HG03039 (cell line): ENCODE measurements at regions not wholly inside any gene's neighbourhood (a gene's known extent, or its start where the extent isn't known, plus 50 kb on each side); places are given as distances from the start of the nearest gene placed in this dataset.
"Not testable (repeated sequence)": the region's sequence is repeated elsewhere in the genome, so short reads cannot be mapped to it uniquely, and the experiment has no call there.

Experiments
- ATAC-seq: cut with Tn5 transposase; IDR thresholded peaks from one replicate; pipeline ENCODE4 v1.9.1; 2021; ENCODE audit warnings: mild to moderate bottlenecking, moderate library complexity; ENCODE audit not compliant: unreplicated experiment

- peak; percentile 56 for ATAC-seq
Observed at GRCh38 chr3:88000853-88001252, 58.0 kb downstream of the CGGBP1 start.

GRCh38 chr3:87997966-87998365 is 60.8 kb downstream of the CGGBP1 start:
- no peak for ATAC-seq

GRCh38 chr3:87997298-87997697 is 61.5 kb downstream of the CGGBP1 start:
- ATAC-seq, result peak; percentile 68

- ATAC-seq, result peak; percentile 8
Observed at GRCh38 chr3:87996882-87997281, 61.9 kb downstream of the CGGBP1 start.

GRCh38 chr3:87993566-87993965 is 65.2 kb downstream of the CGGBP1 start:
- no peak for ATAC-seq

- ATAC-seq, result no peak
Observed at GRCh38 chr3:87987952-87988351, 70.9 kb downstream of the CGGBP1 start.

GRCh38 chr3:87982421-87982820 is 76.4 kb downstream of the CGGBP1 start:
- ATAC-seq, result no peak

GRCh38 chr3:87979527-87979926 is 79.3 kb downstream of the CGGBP1 start:
- no peak for ATAC-seq

GRCh38 chr3:87977765-87978164 is 81.0 kb downstream of the CGGBP1 start:
- no peak for ATAC-seq

- ATAC-seq, result no peak
Observed at GRCh38 chr3:87975716-87976115, 83.1 kb downstream of the CGGBP1 start.

- ATAC-seq, result no peak
Observed at GRCh38 chr3:87973906-87974305, 84.9 kb downstream of the CGGBP1 start.

GRCh38 chr3:87969620-87970019 is 89.2 kb downstream of the CGGBP1 start:
- no peak for ATAC-seq

- ATAC-seq, result no peak
Observed at GRCh38 chr3:87968668-87969067, 90.1 kb downstream of the CGGBP1 start.

GRCh38 chr3:87958289-87958688 is 100.5 kb downstream of the CGGBP1 start:
- ATAC-seq, result no peak

GRCh38 chr3:87957575-87957974 is 101.2 kb downstream of the CGGBP1 start:
- ATAC-seq, result no peak

- ATAC-seq, result no peak
Observed at GRCh38 chr3:87949879-87950208, 109.0 kb downstream of the CGGBP1 start.

GRCh38 chr3:87949189-87949878 is 109.5 kb downstream of the CGGBP1 start:
- peak; percentile 87 for ATAC-seq

GRCh38 chr3:87946007-87946406 is 112.8 kb downstream of the CGGBP1 start:
- ATAC-seq, result not testable (repeated sequence)

GRCh38 chr3:87942256-87942655 is 116.5 kb downstream of the CGGBP1 start:
- not testable (repeated sequence) for ATAC-seq

GRCh38 chr3:87924485-87924884 is 134.3 kb downstream of the CGGBP1 start:
- ATAC-seq, result no peak

GRCh38 chr3:87920549-87920948 is 138.3 kb downstream of the CGGBP1 start:
- ATAC-seq, result no peak

GRCh38 chr3:87901141-87901540 is 157.7 kb downstream of the CGGBP1 start:
- ATAC-seq, result no peak

- ATAC-seq, result no peak
Observed at GRCh38 chr3:87900061-87900460, 158.7 kb downstream of the CGGBP1 start.
